Activated T-cell treated with anti-CD3 and anti-CD28 coated beads, Interleukin-2, amount 50 U/mL, for 24 hours (primary cell): ENCODE measurements at regions not wholly inside any gene's neighbourhood (a gene's known extent, or its start where the extent isn't known, plus 50 kb on each side); places are given as distances from the start of the nearest gene placed in this dataset.
"Not testable (repeated sequence)": the region's sequence is repeated elsewhere in the genome, so short reads cannot be mapped to it uniquely, and the experiment has no call there.

ENCODE experiments used
- DNase-seq: peaks from one replicate; pipeline ENCODE4 v3.0.0-alpha.2; 2020
- H3K27ac Mint-ChIP-seq: 2 replicates; pipeline ENCODE4 v1.8.0; 2020; ENCODE audit warnings: mild to moderate bottlenecking, mixed read lengths
- H3K27me3 Mint-ChIP-seq: 2 replicates; pipeline ENCODE4 v1.8.0; 2020; ENCODE audit warnings: mixed read lengths
- H3K36me3 Mint-ChIP-seq: 2 replicates; pipeline ENCODE4 v1.8.0; 2020; ENCODE audit warnings: low read depth, mixed read lengths
- H3K4me1 Mint-ChIP-seq: 2 replicates; pipeline ENCODE4 v1.8.0; 2020; ENCODE audit warnings: low read depth, mixed read lengths
- H3K4me3 Mint-ChIP-seq: 2 replicates; pipeline ENCODE4 v1.8.0; 2020; ENCODE audit warnings: mild to moderate bottlenecking, moderate library complexity, mixed read lengths
- H3K9me3 Mint-ChIP-seq: 2 replicates; pipeline ENCODE4 v1.8.0; 2020; ENCODE audit warnings: mixed read lengths

DNA sequence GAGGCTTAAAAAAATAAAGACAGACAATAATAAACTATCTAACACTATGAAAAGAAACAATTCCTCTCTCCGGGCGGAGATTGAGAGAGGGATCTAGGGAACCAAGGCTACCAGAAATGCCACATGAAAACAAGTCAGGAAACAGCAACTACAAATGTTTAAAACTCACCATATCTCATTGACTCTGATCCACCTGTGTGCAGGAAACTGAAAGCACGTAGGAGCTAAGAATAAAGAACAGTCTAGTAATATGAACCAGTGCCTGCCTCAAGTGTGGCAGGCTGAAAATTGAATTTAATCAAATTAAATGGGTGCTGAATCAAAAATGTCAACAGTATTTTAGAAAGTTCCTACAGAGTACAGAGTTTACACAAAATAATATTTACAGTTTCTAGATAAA is 1701.0 kb downstream of the SLITRK5 start:
- no peaks in the 10 kb centered on the region for H3K36me3 Mint-ChIP-seq
- H3K9me3 Mint-ChIP-seq, result peaks cover 6% of the 10 kb centered on the region
- H3K4me1 Mint-ChIP-seq, result no peaks in the 10 kb centered on the region
- H3K27ac Mint-ChIP-seq, result no peak overlapping the region
- no peaks in the 10 kb centered on the region for H3K27me3 Mint-ChIP-seq
- DNase-seq, result no peak
- no peak overlapping the region for H3K4me3 Mint-ChIP-seq

DNA sequence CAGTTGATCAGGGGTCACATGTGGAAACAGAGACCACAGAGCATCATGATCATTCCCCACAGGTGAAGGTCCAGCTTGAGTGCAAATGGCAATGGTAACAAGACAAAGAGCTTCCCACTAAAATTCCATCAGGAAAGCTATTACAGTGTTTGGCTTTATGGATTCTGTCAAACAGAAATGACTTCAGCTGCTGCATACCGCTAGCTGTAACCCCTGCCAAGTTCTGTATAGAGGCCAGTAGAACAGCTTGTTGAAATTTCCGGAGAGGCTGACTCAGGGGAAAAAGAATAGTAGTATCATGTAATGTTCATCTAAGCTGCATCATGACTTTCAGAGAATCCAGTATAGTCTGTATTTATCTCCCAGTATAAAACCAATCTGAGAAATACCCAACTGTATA is 1704.7 kb downstream of the SLITRK5 start:
- no peaks in the 10 kb centered on the region for H3K36me3 Mint-ChIP-seq
- DNase-seq, result no peak

DNA sequence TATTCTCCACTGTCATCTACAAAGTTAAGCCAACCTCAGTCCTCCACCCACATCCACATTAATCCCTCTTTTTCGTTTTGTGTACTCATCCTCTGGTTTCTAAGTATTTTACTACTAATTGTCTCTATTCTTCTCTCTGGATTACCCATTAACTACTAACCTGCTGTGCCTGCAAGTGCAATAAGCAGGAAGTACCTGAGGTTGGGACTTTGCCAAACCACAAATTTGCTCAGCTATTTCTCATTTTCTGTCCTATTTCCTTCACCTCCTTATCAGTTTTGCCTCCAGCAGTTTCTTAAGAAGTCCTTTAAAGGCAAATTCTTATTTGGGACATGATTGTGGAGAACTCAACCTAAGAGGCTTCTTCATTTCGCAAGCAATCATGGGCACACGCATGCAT is 1708.9 kb downstream of the SLITRK5 start:
- Mint-ChIP-seq H3K27ac (no peak overlapping the region), H3K9me3 (peaks cover 2% of the 10 kb centered on the region)
- no peak for DNase-seq

More for the DNA sequence above, 1704.7 kb downstream of the SLITRK5 start:
- Mint-ChIP-seq H3K4me3 (no peak overlapping the region), H3K27me3 (no peaks in the 10 kb centered on the region), H3K27ac (no peak overlapping the region), H3K9me3 (peaks cover 6% of the 10 kb centered on the region), H3K4me1 (no peaks in the 10 kb centered on the region)

DNA sequence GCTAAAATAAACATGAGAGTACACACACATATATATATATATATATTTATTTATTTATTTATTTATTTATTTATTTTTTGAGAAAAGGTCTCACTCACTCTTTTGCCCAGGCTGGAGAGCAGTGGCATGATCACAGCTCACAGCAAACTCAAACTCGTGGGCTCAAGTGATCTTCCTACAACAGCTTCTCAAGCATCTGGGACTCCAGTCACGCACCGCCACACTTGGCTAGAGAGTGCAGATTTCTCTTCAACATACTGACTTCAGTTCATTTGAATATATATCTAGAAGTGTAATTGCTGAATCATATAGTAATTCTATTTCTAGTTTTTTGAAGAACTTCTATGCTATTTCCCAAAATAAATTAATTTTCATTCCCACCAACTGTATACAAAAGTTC is 1711.8 kb downstream of the SLITRK5 start:
- H3K9me3 Mint-ChIP-seq, result peaks cover 2% of the 10 kb centered on the region
- H3K4me1 Mint-ChIP-seq, result no peaks in the 10 kb centered on the region
- no peaks in the 10 kb centered on the region for H3K27me3 Mint-ChIP-seq
- no peaks in the 10 kb centered on the region for H3K36me3 Mint-ChIP-seq
- no peak overlapping the region for H3K4me3 Mint-ChIP-seq
- H3K27ac Mint-ChIP-seq, result no peak overlapping the region
- no peak for DNase-seq

More for the DNA sequence above, 1708.9 kb downstream of the SLITRK5 start:
- Mint-ChIP-seq H3K4me1 (no peaks in the 10 kb centered on the region), H3K27me3 (no peaks in the 10 kb centered on the region), H3K4me3 (no peak overlapping the region), H3K36me3 (no peaks in the 10 kb centered on the region)

DNA sequence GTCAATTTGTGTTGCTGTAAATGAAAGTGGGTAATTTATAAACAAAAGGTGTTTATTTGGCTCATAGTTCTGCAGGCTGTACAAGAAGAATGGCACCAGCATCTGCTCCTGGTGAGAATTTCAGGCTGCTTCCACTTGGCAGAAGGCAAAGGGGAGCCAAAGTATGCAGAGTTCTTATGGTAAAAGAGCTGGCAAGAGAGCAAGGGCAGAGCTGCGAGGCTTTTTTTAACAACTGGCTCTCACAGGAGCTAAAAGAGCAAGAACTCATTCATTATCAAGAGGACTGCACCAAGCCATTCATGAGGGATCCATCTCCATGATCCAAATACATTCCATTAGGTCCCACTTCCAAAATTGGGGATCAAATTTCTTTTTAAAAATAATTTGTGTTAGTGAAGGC is 1712.7 kb downstream of the SLITRK5 start:
- Mint-ChIP-seq H3K4me1 (no peaks in the 10 kb centered on the region), H3K4me3 (no peak overlapping the region), H3K36me3 (no peaks in the 10 kb centered on the region), H3K9me3 (peaks cover 2% of the 10 kb centered on the region), H3K27me3 (no peaks in the 10 kb centered on the region), H3K27ac (no peak overlapping the region)
- no peak for DNase-seq

DNA sequence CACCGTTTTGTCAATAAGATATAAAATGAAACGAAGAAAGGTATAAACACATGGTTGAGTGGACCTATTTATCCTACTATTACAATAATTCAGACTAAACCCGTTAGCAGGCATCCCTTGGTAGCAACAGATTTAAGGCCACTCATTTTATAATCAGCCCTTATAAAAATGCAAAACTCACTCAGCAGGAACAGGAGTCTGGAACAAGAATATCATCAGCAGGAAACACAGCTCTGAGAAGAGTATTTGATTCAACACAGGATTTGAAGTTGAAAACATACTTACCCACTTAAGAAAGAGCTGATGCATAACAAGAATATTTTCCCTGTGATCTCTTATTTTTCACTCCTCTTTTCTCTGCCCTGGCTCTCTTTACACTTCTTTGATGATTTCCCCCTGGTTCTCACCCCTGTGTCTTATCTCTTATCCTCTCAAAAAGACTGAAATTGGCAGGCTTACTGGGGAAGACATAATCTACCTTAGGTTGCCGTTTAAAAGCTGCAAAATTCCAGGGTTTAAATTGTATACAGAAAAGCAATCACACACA is 1722.7 kb downstream of the SLITRK5 start:
- Mint-ChIP-seq H3K27ac (no peak overlapping the region), H3K4me1 (no peaks in the 10 kb centered on the region), H3K36me3 (no peaks in the 10 kb centered on the region), H3K27me3 (no peaks in the 10 kb centered on the region), H3K9me3 (no peaks in the 10 kb centered on the region), H3K4me3 (no peak overlapping the region)
- no peak for DNase-seq

DNA sequence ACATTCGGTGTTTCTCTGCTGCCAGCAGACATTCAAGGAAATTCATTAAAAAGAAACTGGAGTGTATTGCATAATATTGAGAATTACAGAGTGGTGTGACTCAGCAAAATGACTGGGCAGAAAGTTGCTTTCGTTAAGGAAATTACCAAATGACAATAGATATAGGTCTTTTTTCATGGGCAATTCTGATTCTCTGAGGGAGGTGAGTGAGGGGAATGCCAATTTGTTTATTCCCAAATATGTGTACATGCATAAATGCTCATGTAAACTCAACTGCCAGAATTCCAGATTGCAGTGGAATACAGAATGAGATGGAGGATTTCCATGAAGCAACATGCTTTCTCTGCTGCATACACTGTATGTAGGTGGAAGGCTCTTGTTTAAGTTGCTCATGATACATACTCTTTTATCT is 1730.1 kb downstream of the SLITRK5 start:
- no peak for DNase-seq
- no peaks in the 10 kb centered on the region for H3K36me3 Mint-ChIP-seq
- H3K27ac Mint-ChIP-seq, result no peak overlapping the region
- H3K4me3 Mint-ChIP-seq, result no peak overlapping the region
- H3K9me3 Mint-ChIP-seq, result peaks cover 12% of the 10 kb centered on the region
- H3K4me1 Mint-ChIP-seq, result no peaks in the 10 kb centered on the region
- no peaks in the 10 kb centered on the region for H3K27me3 Mint-ChIP-seq

DNA sequence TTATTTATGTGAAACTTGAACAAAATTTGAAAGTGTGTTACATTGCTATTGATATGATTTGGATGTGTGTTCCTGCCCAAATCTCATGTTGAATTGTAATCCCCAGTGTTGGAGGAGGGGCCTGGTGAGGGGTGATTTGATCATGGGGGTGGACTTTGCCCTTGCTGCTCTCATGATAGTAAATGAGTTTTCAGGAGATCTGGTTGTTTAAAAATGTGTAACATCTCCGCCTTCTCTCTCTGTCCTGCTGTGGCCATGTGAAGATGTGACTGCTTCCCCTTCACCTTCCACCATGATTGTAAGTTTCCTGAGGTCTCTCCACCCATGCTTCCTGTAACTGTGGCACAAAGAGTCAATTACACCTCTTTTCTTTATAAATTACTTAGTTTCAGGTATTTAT is 1731.0 kb downstream of the SLITRK5 start:
- Mint-ChIP-seq H3K27me3 (no peaks in the 10 kb centered on the region), H3K4me3 (no peak overlapping the region), H3K27ac (no peak overlapping the region), H3K4me1 (no peaks in the 10 kb centered on the region), H3K36me3 (no peaks in the 10 kb centered on the region), H3K9me3 (peaks cover 12% of the 10 kb centered on the region)
- no peak for DNase-seq

DNA sequence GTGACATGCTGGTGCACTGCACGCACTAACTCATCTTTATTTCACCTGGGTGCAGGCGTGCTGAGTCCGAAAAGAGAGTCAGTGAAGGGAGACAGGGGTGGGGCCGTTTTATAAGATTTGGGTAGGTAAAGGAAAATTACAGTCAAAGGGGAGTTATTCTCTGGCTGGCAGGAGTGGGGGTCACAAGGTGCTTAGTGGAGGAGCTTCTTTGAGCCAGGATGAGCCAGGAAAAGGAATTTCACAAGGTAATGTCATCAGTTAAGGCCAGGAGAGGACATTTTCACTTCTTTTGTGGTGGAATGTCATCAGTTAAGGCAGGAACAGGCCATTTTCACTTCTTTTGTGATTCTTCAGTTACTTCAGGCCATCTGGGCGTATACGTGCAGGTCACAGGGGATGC is 1734.9 kb downstream of the SLITRK5 start:
- not testable (repeated sequence) for H3K36me3 Mint-ChIP-seq, H3K27ac Mint-ChIP-seq, H3K9me3 Mint-ChIP-seq, H3K4me1 Mint-ChIP-seq, H3K27me3 Mint-ChIP-seq, H3K4me3 Mint-ChIP-seq, DNase-seq

DNA sequence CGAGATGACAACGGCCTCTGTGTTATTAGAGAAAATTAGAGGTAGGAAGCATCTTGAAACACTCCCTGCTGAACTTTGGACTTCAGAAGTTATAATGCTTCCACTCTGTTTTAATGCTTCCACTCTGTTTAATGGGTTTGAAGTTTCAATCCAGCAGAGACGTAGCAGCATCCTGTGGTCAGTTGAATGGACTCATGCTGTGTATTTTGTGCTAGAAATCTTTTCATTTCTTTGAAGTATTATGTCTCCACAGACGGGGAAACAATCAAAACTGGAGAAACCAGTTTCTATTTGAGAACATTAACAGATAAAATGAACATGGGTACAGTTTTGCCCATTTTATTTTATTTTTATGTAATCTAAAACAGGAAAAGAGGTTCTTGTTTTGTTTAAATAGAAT is 1736.2 kb downstream of the SLITRK5 start:
- H3K27ac Mint-ChIP-seq, result no peak overlapping the region
- H3K27me3 Mint-ChIP-seq, result no peaks in the 10 kb centered on the region
- no peaks in the 10 kb centered on the region for H3K4me1 Mint-ChIP-seq
- no peak overlapping the region for H3K4me3 Mint-ChIP-seq
- H3K36me3 Mint-ChIP-seq, result no peaks in the 10 kb centered on the region
- DNase-seq, result no peak
- peaks cover 10% of the 10 kb centered on the region for H3K9me3 Mint-ChIP-seq

DNA sequence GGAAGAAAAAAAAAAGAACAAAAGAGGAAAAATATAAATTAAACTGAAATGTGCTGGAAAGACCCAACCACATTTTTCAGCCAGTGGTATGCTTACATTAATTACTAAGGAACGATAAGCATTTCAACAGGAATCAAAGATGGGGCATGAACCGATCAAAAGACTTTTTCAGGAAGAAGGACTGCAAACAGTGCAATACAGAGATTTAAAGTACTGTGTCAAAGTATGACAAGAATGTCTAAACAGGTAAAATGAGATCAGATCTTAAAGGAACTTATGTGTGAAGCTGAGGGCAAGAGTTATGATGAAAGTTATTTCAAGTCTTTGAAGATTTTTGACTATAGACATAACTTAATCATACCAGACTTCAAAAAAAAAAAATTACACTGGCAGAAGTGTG is 1761.8 kb downstream of the SLITRK5 start:
- Mint-ChIP-seq H3K36me3 (no peaks in the 10 kb centered on the region), H3K4me3 (no peak overlapping the region), H3K9me3 (no peaks in the 10 kb centered on the region), H3K27ac (no peak overlapping the region), H3K27me3 (no peaks in the 10 kb centered on the region), H3K4me1 (no peaks in the 10 kb centered on the region)
- no peak for DNase-seq

DNA sequence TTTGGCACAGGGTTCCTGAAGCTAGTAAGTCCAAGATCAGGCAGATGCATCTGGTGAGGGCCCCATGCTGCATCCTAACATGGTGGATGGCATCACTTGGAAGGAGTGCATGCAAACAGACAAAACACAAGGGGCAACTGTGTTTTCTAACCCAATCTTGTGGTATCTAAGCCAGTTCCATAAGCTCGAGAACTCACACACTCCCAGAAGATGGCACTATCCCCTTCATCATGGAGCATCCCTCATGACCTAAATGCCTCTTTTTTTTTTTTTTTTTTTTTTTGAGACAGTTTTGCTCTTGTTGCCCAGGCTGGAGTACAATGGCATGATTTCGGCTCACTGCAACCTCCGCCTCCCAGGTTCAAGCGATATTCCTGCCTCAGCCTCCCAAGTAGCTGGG is 1763.5 kb downstream of the SLITRK5 start:
- not testable (repeated sequence) for H3K27ac Mint-ChIP-seq, DNase-seq, H3K27me3 Mint-ChIP-seq, H3K4me3 Mint-ChIP-seq, H3K9me3 Mint-ChIP-seq, H3K36me3 Mint-ChIP-seq, H3K4me1 Mint-ChIP-seq

DNA sequence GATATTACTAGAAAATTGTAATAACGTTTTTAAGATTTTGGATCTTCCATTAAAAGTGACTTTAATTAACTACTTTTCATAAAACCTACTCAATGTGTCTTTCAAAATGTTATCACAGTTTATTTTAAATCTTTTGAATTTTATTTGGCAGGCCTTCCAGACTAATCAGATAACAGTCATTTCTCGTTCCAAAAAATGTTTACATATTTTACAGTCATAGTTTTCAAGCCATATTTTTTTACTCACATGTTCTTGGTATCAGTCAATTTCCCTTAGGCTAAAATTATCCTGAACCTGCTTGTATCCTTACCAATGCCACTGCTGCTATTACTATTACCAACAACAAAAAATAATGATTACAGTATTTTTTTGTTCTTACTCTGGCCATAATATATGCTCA is 1783.5 kb downstream of the SLITRK5 start:
- H3K27ac Mint-ChIP-seq, result no peak overlapping the region
- no peaks in the 10 kb centered on the region for H3K36me3 Mint-ChIP-seq
- no peak overlapping the region for H3K4me3 Mint-ChIP-seq
- DNase-seq, result no peak
- no peaks in the 10 kb centered on the region for H3K27me3 Mint-ChIP-seq
- no peaks in the 10 kb centered on the region for H3K4me1 Mint-ChIP-seq
- no peaks in the 10 kb centered on the region for H3K9me3 Mint-ChIP-seq

DNA sequence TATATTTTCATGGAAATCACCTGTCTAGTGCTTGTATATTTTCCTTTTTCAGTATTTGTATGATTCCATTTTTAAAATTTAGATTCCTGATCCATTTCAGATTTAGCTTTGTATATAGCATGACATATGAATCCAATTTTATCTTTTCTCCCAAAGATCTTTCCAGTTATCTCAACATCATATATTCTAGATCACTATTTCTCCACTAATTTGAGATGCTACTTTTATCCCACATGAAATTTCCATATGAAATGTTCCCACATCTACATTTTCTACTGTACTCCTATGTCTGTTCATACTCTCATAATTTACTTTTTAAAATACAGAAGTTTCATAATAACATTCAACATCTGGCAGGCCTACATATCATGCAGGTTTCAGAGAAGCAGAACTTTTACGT is 1784.1 kb downstream of the SLITRK5 start:
- Mint-ChIP-seq H3K36me3 (no peaks in the 10 kb centered on the region), H3K27ac (no peak overlapping the region), H3K27me3 (no peaks in the 10 kb centered on the region), H3K4me3 (no peak overlapping the region), H3K9me3 (no peaks in the 10 kb centered on the region), H3K4me1 (no peaks in the 10 kb centered on the region)
- no peak for DNase-seq

DNA sequence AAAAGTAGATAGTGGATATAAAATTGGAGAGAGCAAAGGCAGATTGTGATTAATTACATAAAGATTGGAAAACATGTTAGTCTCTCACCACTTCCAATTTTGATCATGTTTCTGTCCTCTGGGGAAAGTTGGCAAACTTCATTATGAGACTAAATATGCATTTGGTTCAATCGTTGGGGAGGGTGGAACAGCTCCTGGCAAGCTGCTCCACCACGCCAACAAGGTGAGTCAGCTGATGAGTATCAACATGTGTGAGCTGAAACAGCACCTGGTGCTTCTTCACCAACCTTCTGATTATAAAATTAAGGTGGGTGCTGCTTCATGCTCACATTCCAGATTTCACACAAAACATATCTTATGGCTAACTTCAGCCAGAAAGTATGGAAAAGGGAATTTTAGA is 1784.6 kb downstream of the SLITRK5 start:
- Mint-ChIP-seq H3K4me3 (no peak overlapping the region), H3K36me3 (no peaks in the 10 kb centered on the region), H3K27ac (no peak overlapping the region), H3K4me1 (no peaks in the 10 kb centered on the region), H3K27me3 (no peaks in the 10 kb centered on the region), H3K9me3 (no peaks in the 10 kb centered on the region)
- no peak for DNase-seq

DNA sequence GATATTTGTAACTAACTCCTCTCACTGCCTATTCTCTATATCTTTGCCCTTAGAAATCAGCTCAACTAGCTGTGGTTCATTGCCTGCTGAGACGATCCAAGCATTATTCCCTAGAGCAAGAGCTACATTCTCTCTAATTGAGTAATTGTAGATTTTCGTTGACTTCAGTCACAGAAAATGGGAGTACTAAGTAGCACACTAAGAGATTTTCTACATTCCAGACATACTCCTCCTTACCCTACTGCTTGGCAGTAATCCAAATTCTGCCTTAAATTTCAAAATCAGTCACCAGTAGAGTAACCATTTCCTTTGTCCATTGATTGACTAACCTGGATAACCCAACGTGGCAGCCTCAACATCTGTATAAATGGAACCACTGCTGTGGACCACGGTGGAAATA is 1786.8 kb downstream of the SLITRK5 start:
- H3K4me3 Mint-ChIP-seq, result no peak overlapping the region
- no peak overlapping the region for H3K27ac Mint-ChIP-seq
- H3K4me1 Mint-ChIP-seq, result no peaks in the 10 kb centered on the region
- H3K9me3 Mint-ChIP-seq, result no peaks in the 10 kb centered on the region
- no peak for DNase-seq
- no peaks in the 10 kb centered on the region for H3K27me3 Mint-ChIP-seq
- H3K36me3 Mint-ChIP-seq, result no peaks in the 10 kb centered on the region
